ENCODE measurements at regions not wholly inside any gene's neighbourhood (a gene's known extent, or its start where the extent isn't known, plus 50 kb on each side); places are given as distances from the start of the nearest gene placed in this dataset.

GRCh38 chr16:52123842-52124241 lies 423.1 kb downstream of the TOX3 start:
- H2AFZ ChIP-seq (ENCODE audit: low read depth, low read length) = no peak overlapping the region
- H3K9me3 ChIP-seq (replicated peaks; ENCODE audit: control insufficient read depth, insufficient read depth, low read length) = peaks cover 1% of the 10 kb centered on the region
- H3K4me3 ChIP-seq (replicated peaks in 1 of 3; ENCODE audit: insufficient read depth in 1 of 3, low read depth in 1 of 3, low read length in 3 of 3) = no peak overlapping the region
- dilution Hi-C loops (cut with MboI; ENCODE audit: extremely low pct_ligation_motif_present, low sequenced_read_pairs) = no loop called here
- H4K20me1 ChIP-seq (replicated peaks; ENCODE audit: control insufficient read depth, extremely low read depth, insufficient read depth, low read length) = no peaks in the 10 kb centered on the region
- DNase-seq (ENCODE audit: low read depth, low spot score) (no peak), FAIRE-seq (no peak)
- BruUV-seq (replicated peaks) = no TSS peak
- ChIA-PET POLR2A (no interaction called here), CTCF (no interaction called here)
- H3K4me2 ChIP-seq (ENCODE audit: insufficient read depth, low read length) = no peak overlapping the region
- TF ChIP-seq CTCF (IDR thresholded peaks at IDR 0.05; ENCODE audit: extremely low read depth in 1 of 2, insufficient read depth in 1 of 2, low read depth in 1 of 2, low read length in 2 of 2) (no peak), MAX (IDR thresholded peaks at IDR 0.05; ENCODE audit: insufficient read depth, insufficient read length) (no peak), POLR2A (IDR thresholded peaks at IDR 0.05; ENCODE audit: low read depth, low read length) (no peak), MYC (IDR thresholded peaks at IDR 0.05; ENCODE audit: low read depth, low read length) (no peak), JUN (IDR thresholded peaks at IDR 0.05; ENCODE audit: borderline replicate concordance, insufficient read depth, insufficient read length, low read depth) (no peak), EZH2 (IDR thresholded peaks at IDR 0.05; ENCODE audit: borderline replicate concordance, low read depth, low read length, severe bottlenecking) (no peak), FOS (IDR thresholded peaks at IDR 0.05; ENCODE audit: borderline replicate concordance, insufficient read depth, low read length) (no peak), GATA2 (IDR thresholded peaks at IDR 0.05; ENCODE audit: insufficient read depth, insufficient read length, low read depth, low read length) (no peak), POLR2AphosphoS5 (IDR thresholded peaks at IDR 0.05; ENCODE audit: insufficient read depth, low read depth, low read length) (no peak)
- no peaks in the 10 kb centered on the region for H3K36me3 ChIP-seq (ENCODE audit: control insufficient read depth in 2 of 2, extremely low read depth in 1 of 2, insufficient read depth in 2 of 2, low read length in 2 of 2)
- H3K4me1 ChIP-seq (ENCODE audit: control insufficient read depth, extremely low read depth, insufficient read depth, low read length) = no peaks in the 10 kb centered on the region
- intact Hi-C loops (cut with micrococcal nuclease) = no loop called here
- no peak overlapping the region for H3K27ac ChIP-seq (ENCODE audit: insufficient read depth, low read depth, low read length)
- H3K9me1 ChIP-seq (replicated peaks; ENCODE audit: control insufficient read depth, extremely low read depth, insufficient read depth, low read length) = no peaks in the 10 kb centered on the region
- H3K27me3 ChIP-seq (ENCODE audit: control insufficient read depth in 2 of 2, insufficient read depth in 2 of 2, low read length in 2 of 2) = no peaks in the 10 kb centered on the region
- no peak overlapping the region for H3K9ac ChIP-seq (replicated peaks; ENCODE audit: extremely low read depth, insufficient read depth, low read length)
- no peaks in the 10 kb centered on the region for H3K79me2 ChIP-seq (ENCODE audit: control insufficient read depth, insufficient read depth, low read length)

All from endothelial cell of umbilical vein (primary cell).